CD4-positive, alpha-beta T cell treated with Interferon gamma for 1 hour (primary cell): ENCODE measurements at regions not wholly inside any gene's neighbourhood (a gene's known extent, or its start where the extent isn't known, plus 50 kb on each side); places are given as distances from the start of the nearest gene placed in this dataset.
"Not testable (repeated sequence)": the region's sequence is repeated elsewhere in the genome, so short reads cannot be mapped to it uniquely, and the experiment has no call there.

Experiments
- DNase-seq: peaks from one replicate; pipeline ENCODE4 v3.0.0-alpha.2; 2020

GRCh38 chr1:173257805-173258204, 50.7 kb upstream of the TNFSF4 start:
- no peak for DNase-seq

GRCh38 chr1:173258479-173259264, 51.5 kb upstream of the TNFSF4 start:
- DNase-seq, result no peak

GRCh38 chr1:173260329-173260728, 53.2 kb upstream of the TNFSF4 start:
- not testable (repeated sequence) for DNase-seq

GRCh38 chr1:173266841-173267240, 59.7 kb upstream of the TNFSF4 start:
- no peak for DNase-seq

GRCh38 chr1:173267453-173267945, 60.4 kb upstream of the TNFSF4 start:
- no peak for DNase-seq

- DNase-seq, result no peak
Observed at GRCh38 chr1:173268261-173268660, 61.1 kb upstream of the TNFSF4 start.

GRCh38 chr1:173268786-173269277, 61.7 kb upstream of the TNFSF4 start:
- no peak for DNase-seq

- DNase-seq, result no peak
Observed at GRCh38 chr1:173269490-173270230, 62.5 kb upstream of the TNFSF4 start.

GRCh38 chr1:173270243-173270642, 63.1 kb upstream of the TNFSF4 start:
- no peak for DNase-seq

GRCh38 chr1:173271021-173271420, 63.9 kb upstream of the TNFSF4 start:
- DNase-seq, result not testable (repeated sequence)

- DNase-seq, result no peak
Observed at GRCh38 chr1:173275496-173275895, 68.4 kb upstream of the TNFSF4 start.

- DNase-seq, result no peak
Observed at GRCh38 chr1:173276922-173277800, 70.0 kb upstream of the TNFSF4 start.

GRCh38 chr1:173280899-173281660, 73.9 kb upstream of the TNFSF4 start:
- no peak for DNase-seq

- DNase-seq, result no peak
Observed at GRCh38 chr1:173285048-173285447, 77.9 kb upstream of the TNFSF4 start.

- DNase-seq, result no peak
Observed at GRCh38 chr1:173287785-173288184, 80.7 kb upstream of the TNFSF4 start.

GRCh38 chr1:173293756-173294155, 86.6 kb upstream of the TNFSF4 start:
- DNase-seq, result no peak

- DNase-seq, result no peak
Observed at GRCh38 chr1:173294843-173295242, 87.7 kb upstream of the TNFSF4 start.

- DNase-seq, result no peak
Observed at GRCh38 chr1:173295391-173295790, 88.3 kb upstream of the TNFSF4 start.

GRCh38 chr1:173295995-173296394, 88.9 kb upstream of the TNFSF4 start:
- no peak for DNase-seq

- no peak for DNase-seq
Observed at GRCh38 chr1:173297798-173298391, 90.8 kb upstream of the TNFSF4 start.
